PFSK-1 (cell line): ENCODE measurements at regions not wholly inside any gene's neighbourhood (a gene's known extent, or its start where the extent isn't known, plus 50 kb on each side); places are given as distances from the start of the nearest gene placed in this dataset.

Source experiments
- FOXP2 ChIP-seq: optimal IDR thresholded peaks from 2 replicates; pipeline ENCODE3; 2011; ENCODE audit warnings: borderline replicate concordance, control low read depth, inconsistent platforms; ENCODE audit not compliant: insufficient read depth; ENCODE audit errors: extremely low read length, extremely low read depth
- POLR2AphosphoS5 ChIP-seq: IDR thresholded peaks from 2 replicates; pipeline ENCODE4 v1.6.1; 2012; ENCODE audit warnings: low read depth, mild to moderate bottlenecking, control low read depth, low read length, moderate library complexity
- REST ChIP-seq, 2 experiments: IDR thresholded peaks; 2 replicates each; pipeline versions ENCODE4 v1.6.1 to v1.8.0; 2011 to 2012; ENCODE audit warnings: low read depth in 2 of 2, low read length in 2 of 2, control low read depth in 1 of 2, inconsistent platforms in 1 of 2, mild to moderate bottlenecking in 1 of 2, moderate library complexity in 1 of 2; ENCODE audit not compliant: insufficient read depth in 1 of 2
- SIN3A ChIP-seq: IDR thresholded peaks from 2 replicates; pipeline ENCODE4 v1.6.1; 2012; ENCODE audit warnings: mild to moderate bottlenecking, low read length, moderate library complexity, borderline replicate concordance; ENCODE audit not compliant: insufficient read depth
- TAF1 ChIP-seq: IDR thresholded peaks from 2 replicates; pipeline ENCODE4 v1.6.1; 2012; ENCODE audit warnings: low read length, control low read depth, borderline replicate concordance; ENCODE audit not compliant: insufficient read depth

DNA sequence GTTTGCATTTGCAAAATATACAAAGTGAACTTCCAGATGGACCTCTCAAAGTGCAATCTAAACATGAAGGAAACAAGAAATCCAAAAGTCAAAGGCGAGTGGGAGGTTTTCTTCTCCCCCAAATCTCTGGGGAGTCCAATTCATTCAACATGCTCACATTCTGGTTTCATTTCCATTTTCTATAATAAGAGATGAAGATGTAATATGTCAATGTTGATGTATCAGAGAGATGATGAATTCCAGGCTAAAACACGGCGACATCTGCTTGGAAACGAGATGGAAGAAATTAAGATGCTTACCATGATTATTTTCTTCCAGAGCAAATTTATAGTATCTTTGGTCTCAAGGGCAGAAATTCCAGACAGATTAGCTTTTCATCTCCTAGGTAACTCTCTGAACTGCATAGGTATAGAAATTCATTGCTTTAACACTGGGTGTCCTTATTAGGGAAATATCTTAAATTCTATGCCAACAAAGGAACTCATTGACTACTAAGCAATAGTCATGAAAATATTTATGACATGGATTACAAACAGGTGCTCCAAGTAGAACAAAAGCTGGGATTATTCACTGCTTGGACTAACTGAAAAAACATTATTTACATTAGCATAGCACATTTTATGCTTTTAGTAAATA, 287.9 kb downstream of the SEC61B start:
- TF ChIP-seq REST (IDR thresholded peaks at IDR 0.05; ENCODE audit: insufficient read depth in 1 of 2, low read depth in 2 of 2, low read length in 2 of 2): no peak
- no peak for TF ChIP-seq FOXP2
- TF ChIP-seq TAF1: no peak
- no peak for TF ChIP-seq POLR2AphosphoS5
- no peak for TF ChIP-seq SIN3A

GRCh38 chr9:99511723-99512122, 289.6 kb downstream of the SEC61B start:
- TF ChIP-seq REST (IDR thresholded peaks at IDR 0.05; ENCODE audit: insufficient read depth in 1 of 2, low read depth in 2 of 2, low read length in 2 of 2): no peak
- TF ChIP-seq FOXP2: no peak
- no peak for TF ChIP-seq TAF1

DNA sequence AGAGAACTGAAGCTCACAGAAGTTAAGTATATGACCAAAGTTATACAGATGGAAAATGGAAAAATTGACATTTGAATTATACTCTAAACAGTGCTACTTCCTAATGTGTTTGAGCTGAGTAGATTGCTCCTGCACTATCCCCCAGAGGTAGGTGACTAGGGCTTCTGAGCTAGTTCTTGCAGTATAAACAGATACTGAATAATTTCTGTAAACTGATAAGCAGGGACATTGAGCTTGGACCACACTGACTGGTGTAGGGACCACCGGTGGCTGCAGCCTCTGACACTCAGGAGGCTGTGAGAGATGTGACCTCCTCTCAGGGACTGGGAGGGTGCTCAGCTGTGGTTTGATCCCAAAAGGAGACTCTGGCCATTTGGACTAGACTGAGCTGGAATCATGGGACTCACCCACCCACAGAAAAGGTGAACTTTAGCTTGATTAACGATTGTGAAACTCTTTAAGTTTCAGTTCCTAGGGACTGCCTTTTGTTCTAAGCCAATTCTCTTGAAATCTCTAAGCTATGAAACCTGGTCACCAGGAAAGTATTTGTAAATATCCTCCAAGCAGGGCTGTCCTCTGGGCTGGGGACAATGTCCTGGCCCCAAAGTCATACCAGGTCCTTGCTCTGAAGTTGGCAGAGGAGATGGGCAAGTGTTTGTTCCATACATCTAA, 291.5 kb downstream of the SEC61B start:
- TF ChIP-seq POLR2AphosphoS5 (no peak), SIN3A (no peak), REST (IDR thresholded peaks at IDR 0.05; ENCODE audit: insufficient read depth in 1 of 2, low read depth in 2 of 2, low read length in 2 of 2) (no peak), TAF1 (no peak), FOXP2 (no peak)

DNA sequence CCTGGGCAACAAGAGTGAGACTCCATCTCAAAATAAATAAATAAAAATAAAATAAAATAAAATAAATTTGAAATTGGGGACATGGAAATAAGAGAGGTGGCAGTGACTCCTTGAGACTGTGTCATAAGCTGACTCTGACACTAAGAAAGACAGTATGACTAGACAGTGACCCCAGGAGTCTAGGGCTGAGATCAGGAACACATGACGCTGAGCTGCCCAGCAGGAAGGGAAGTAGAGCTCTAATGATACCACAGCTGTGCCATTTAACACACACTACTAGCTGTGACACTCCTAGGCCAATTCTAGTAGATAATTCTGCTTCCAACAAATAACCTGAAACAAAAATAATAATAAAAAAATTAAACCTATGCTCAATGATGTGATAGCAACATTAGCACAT, 293.0 kb downstream of the SEC61B start:
- TF ChIP-seq REST (IDR thresholded peaks at IDR 0.05; ENCODE audit: insufficient read depth in 1 of 2, low read depth in 2 of 2, low read length in 2 of 2) (no peak), TAF1 (no peak), POLR2AphosphoS5 (no peak), SIN3A (no peak), FOXP2 (no peak)

GRCh38 chr9:99515895-99516656, 294.0 kb downstream of the SEC61B start:
- no peak for TF ChIP-seq REST (IDR thresholded peaks at IDR 0.05; ENCODE audit: insufficient read depth in 1 of 2, low read depth in 2 of 2, low read length in 2 of 2)
- TF ChIP-seq POLR2AphosphoS5: no peak
- no peak for TF ChIP-seq TAF1
- TF ChIP-seq FOXP2: no peak
- no peak for TF ChIP-seq SIN3A
